Cardiac fibroblast (primary cell): ENCODE measurements at regions not wholly inside any gene's neighbourhood (a gene's known extent, or its start where the extent isn't known, plus 50 kb on each side); places are given as distances from the start of the nearest gene placed in this dataset.
"Not testable (repeated sequence)": the region's sequence is repeated elsewhere in the genome, so short reads cannot be mapped to it uniquely, and the experiment has no call there.

ENCODE experiments used
- DNase-seq, 2 donors: peaks; one replicate each; pipeline versions ENCODE4 v3.0.0 to v3.0.0-alpha.2; 2010; ENCODE audit warnings: low read depth in 2 of 2
- H3K4me3 ChIP-seq, 2 donors: replicated peaks in 1 of 2; 1 replicate in 1 of 2; 2 replicates in 1 of 2; pipeline ENCODE4 v1.5.1; 2011; ENCODE audit warnings: low read depth in 2 of 2, low read length in 2 of 2, mild to moderate bottlenecking in 2 of 2, moderate library complexity in 1 of 2
- TF ChIP-seq, protein P1 (sequence below): IDR thresholded peaks from one replicate; pipeline ENCODE4 v1.5.1; 2011; ENCODE audit warnings: low read depth, mild to moderate bottlenecking, low read length, inconsistent platforms

- TF ChIP-seq, protein P1, sequence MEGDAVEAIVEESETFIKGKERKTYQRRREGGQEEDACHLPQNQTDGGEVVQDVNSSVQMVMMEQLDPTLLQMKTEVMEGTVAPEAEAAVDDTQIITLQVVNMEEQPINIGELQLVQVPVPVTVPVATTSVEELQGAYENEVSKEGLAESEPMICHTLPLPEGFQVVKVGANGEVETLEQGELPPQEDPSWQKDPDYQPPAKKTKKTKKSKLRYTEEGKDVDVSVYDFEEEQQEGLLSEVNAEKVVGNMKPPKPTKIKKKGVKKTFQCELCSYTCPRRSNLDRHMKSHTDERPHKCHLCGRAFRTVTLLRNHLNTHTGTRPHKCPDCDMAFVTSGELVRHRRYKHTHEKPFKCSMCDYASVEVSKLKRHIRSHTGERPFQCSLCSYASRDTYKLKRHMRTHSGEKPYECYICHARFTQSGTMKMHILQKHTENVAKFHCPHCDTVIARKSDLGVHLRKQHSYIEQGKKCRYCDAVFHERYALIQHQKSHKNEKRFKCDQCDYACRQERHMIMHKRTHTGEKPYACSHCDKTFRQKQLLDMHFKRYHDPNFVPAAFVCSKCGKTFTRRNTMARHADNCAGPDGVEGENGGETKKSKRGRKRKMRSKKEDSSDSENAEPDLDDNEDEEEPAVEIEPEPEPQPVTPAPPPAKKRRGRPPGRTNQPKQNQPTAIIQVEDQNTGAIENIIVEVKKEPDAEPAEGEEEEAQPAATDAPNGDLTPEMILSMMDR = no peak
- H3K4me3 ChIP-seq = no peak overlapping the region
- DNase-seq = no peak
Measured at GRCh38 chr14:87748558-87748957, 244.4 kb downstream of the GALC start.

DNA sequence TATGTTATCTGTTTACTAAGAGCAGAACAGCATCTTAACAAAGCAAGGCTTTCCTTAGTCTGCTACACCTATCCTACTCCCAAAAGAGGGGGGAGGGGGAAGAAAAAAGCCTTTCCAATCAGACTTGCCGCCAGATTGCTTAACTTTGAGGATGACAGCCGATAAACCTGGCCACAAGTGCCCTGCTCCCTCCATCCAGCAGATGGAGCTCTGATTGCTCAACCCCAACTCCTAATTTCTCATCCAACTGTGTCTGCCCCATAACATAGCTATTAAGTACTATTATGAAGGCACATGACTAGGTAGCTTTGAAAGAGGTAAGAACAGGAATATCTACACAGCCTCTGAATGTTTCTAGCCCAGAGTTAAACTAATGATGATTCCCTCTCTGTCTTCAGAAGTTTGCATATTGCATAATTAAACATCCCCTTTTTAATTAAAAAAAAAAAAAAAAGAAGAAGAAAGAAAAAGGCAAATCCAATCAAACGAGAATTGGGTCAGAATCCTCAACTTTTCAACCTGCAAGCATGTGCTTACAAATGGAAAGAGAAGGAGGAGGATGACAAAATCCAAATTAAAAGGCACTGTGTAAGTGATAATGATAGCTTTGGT is 247.4 kb downstream of the GALC start:
- DNase-seq = peak; percentile 25 to 42
- H3K4me3 ChIP-seq = no peak overlapping the region
- TF ChIP-seq, protein P1 = peak; percentile 48

DNA sequence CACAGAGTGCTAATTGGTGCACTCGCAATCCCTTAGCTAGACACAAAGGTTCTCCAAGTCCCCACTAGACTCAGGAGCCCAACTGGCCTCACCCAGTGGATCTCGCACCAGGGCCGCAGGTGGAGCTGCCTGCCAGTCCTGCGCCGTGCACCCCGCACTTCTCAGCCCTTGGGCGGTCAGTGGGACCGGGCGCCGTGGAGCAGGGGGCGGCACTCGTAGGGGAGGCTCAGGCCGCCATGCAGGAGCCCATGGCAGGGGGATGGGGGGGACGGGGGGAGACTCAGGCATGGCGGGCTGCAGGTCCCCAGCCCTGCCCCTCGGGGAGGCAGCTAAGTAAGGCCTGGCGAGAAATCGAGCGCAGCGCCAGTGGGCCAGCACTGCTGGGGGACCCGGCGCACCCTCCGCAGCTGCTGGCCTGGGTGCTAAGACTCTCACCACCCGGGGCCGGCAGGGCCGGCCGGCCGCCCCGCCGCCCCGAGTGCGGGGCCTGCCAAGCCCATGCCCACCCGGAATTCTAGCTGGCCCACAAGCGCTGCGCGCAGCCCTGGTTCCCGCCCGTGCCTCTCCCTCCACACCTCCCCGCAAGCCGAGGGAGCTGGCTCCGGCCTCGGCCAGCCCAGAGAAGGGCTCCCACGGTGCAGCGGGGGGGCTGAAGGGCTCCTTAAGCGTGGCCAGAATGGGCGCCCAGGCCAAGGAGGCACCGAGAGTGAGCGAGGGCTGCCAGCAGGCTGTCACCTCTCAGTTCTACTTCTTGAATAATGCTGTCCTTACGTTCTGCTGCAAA is 258.2 kb downstream of the GALC start:
- H3K4me3 ChIP-seq, DNase-seq: not testable (repeated sequence)

DNA sequence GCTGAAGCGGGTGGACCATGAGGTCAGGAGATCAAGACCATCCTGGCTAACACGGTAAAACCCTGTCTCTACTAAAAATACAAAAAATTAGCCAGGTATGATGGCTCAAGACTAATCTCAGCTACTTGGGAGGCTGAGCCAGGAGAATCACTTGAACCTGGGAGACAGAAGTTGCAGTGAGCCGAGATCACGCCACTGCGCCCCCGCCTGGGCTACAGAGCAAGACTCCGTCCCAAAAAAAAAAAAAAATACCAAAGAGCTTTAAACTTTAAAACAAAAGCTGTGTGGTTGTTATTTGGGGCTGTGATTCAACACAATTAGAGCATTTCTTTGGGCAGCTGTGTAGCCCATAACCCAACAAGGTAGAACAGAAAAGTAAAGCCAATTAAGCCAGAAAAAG is 259.9 kb downstream of the GALC start:
- DNase-seq, H3K4me3 ChIP-seq: not testable (repeated sequence)

DNA sequence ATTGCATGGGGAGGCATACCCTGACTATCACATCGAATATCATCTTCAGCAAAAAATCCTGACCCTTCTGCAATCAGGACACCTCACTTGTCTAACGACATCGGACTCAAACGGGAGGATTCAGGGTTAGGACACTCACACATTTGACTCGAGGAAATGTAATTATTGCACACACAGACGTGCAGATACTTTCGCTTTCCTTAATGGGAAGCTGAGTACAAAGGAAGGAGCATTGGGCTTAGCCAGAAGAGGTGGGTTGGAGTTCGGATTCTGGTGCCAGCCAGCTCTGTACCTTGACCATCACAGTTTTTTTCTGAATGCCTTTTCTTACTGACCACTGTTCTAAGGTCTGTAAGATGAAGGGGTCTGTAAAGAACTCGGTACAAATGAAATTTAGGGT is 260.4 kb downstream of the GALC start:
- TF ChIP-seq, protein P1 = no peak
- no peak overlapping the region for H3K4me3 ChIP-seq
- DNase-seq = no peak

DNA sequence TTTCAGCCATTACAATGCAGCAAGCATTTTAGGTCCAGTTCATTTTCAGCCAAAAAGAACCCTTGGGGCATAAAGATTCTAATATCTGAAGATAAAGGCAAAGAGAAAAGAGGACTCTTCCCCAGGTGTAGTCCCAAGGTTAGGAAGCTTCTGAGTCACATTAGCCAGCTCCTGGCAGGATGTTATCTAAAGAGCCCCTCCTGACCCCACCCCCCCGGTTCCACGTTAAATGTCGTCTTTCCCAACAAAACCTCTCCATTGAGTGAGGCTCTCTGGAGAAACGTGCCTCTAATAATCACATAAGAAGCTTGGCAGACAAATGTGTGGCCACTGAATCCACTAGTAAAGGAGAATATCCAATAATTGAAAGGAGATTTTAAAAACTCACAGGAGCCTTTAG is 267.7 kb downstream of the GALC start:
- TF ChIP-seq, protein P1 = no peak
- DNase-seq = no peak
- H3K4me3 ChIP-seq = no peak overlapping the region

- no peak for DNase-seq
- no peak overlapping the region for H3K4me3 ChIP-seq
- TF ChIP-seq, protein P1 = no peak
Measured at GRCh38 chr14:87712396-87713090, 280.4 kb downstream of the GALC start.
